Glutamatergic neuron (in vitro differentiated cells): ENCODE measurements at regions not wholly inside any gene's neighbourhood (a gene's known extent, or its start where the extent isn't known, plus 50 kb on each side); places are given as distances from the start of the nearest gene placed in this dataset.

ENCODE experiments used
- DNase-seq: peaks from one replicate; pipeline ENCODE4 v3.0.0; 2022
- H3K27ac Mint-ChIP-seq: one replicate; pipeline ENCODE4 v1.8.0; 2020; ENCODE audit warnings: mild to moderate bottlenecking, mixed read lengths, inconsistent platforms; ENCODE audit not compliant: unreplicated experiment
- H3K27me3 Mint-ChIP-seq: one replicate; pipeline ENCODE4 v1.8.0; 2020; ENCODE audit warnings: mild to moderate bottlenecking, moderate library complexity, mixed read lengths, inconsistent platforms; ENCODE audit not compliant: unreplicated experiment
- H3K36me3 Mint-ChIP-seq: one replicate; pipeline ENCODE4 v1.8.0; 2020; ENCODE audit warnings: mild to moderate bottlenecking, mixed read lengths, inconsistent platforms; ENCODE audit not compliant: unreplicated experiment
- H3K4me1 Mint-ChIP-seq: one replicate; pipeline ENCODE4 v1.8.0; 2020; ENCODE audit warnings: mild to moderate bottlenecking, low read depth, mixed read lengths, inconsistent platforms; ENCODE audit not compliant: unreplicated experiment
- H3K4me3 Mint-ChIP-seq: one replicate; pipeline ENCODE4 v1.8.0; 2020; ENCODE audit warnings: mild to moderate bottlenecking, mixed read lengths, inconsistent platforms; ENCODE audit not compliant: unreplicated experiment
- H3K9me3 Mint-ChIP-seq: one replicate; pipeline ENCODE4 v1.8.0; 2020; ENCODE audit warnings: mild to moderate bottlenecking, moderate library complexity, mixed read lengths, inconsistent platforms; ENCODE audit not compliant: unreplicated experiment
- TF ChIP-seq, protein P1 (sequence below): fragments of 200-600 bp; sonication (generic); IDR thresholded peaks from one replicate; pipeline ENCODE4 v1.5.0; 2021; ENCODE audit not compliant: partially characterized antibody, unreplicated experiment

GRCh38 chr1:166507347-166507746 is 331.9 kb upstream of the POGK start:
- H3K27ac Mint-ChIP-seq: no peak overlapping the region
- no peaks in the 10 kb centered on the region for H3K27me3 Mint-ChIP-seq
- no peaks in the 10 kb centered on the region for H3K9me3 Mint-ChIP-seq
- TF ChIP-seq, protein P1, sequence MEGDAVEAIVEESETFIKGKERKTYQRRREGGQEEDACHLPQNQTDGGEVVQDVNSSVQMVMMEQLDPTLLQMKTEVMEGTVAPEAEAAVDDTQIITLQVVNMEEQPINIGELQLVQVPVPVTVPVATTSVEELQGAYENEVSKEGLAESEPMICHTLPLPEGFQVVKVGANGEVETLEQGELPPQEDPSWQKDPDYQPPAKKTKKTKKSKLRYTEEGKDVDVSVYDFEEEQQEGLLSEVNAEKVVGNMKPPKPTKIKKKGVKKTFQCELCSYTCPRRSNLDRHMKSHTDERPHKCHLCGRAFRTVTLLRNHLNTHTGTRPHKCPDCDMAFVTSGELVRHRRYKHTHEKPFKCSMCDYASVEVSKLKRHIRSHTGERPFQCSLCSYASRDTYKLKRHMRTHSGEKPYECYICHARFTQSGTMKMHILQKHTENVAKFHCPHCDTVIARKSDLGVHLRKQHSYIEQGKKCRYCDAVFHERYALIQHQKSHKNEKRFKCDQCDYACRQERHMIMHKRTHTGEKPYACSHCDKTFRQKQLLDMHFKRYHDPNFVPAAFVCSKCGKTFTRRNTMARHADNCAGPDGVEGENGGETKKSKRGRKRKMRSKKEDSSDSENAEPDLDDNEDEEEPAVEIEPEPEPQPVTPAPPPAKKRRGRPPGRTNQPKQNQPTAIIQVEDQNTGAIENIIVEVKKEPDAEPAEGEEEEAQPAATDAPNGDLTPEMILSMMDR: no peak
- no peak for DNase-seq
- H3K36me3 Mint-ChIP-seq: no peaks in the 10 kb centered on the region
- H3K4me1 Mint-ChIP-seq: no peaks in the 10 kb centered on the region
- H3K4me3 Mint-ChIP-seq: no peak overlapping the region

DNA sequence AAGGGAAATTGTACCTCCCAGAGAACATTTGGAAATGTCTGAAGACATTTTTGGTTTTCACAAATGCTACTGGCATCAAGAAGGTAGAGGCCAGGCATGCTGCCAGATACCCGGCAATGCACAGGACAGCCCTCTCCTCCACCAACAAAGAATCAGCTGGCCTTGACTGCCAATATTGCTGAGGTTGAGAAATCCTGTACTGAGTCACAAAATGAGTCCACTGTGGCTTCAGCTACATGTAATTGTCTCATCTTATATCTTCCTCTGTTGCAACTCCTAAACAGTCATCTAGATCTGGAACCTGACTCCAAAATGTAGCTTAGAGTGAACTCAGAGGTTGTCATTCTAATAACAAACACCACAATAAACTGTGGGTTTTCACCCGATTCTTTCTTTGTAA is 327.5 kb upstream of the POGK start:
- H3K9me3 Mint-ChIP-seq: peaks cover 2% of the 10 kb centered on the region
- peaks cover 4% of the 10 kb centered on the region for H3K36me3 Mint-ChIP-seq
- peaks cover 2% of the 10 kb centered on the region for H3K27me3 Mint-ChIP-seq
- H3K4me3 Mint-ChIP-seq: no peak overlapping the region
- no peaks in the 10 kb centered on the region for H3K4me1 Mint-ChIP-seq
- TF ChIP-seq, protein P1: no peak
- no peak for DNase-seq
- no peak overlapping the region for H3K27ac Mint-ChIP-seq

DNA sequence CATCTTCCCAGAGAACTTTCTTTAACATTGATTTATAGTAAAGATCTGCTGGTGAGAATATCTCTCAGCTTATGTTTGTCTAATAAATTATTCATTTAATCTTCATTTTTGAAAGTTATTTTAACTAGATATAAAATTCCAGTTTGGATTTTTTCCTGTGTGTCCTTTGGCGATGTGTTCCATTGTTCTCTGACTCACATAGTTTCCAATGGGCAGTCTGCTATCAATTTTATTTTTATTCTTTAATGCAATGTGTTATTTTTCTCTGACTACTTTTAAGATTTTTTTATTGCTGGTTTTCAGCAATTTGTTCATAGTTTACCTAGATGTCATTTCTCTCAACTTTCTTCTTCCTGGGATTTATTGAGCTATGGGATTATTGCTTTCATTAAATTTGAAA is 325.2 kb upstream of the POGK start:
- Mint-ChIP-seq H3K4me1 (no peaks in the 10 kb centered on the region), H3K27ac (no peak overlapping the region), H3K9me3 (peaks cover 2% of the 10 kb centered on the region), H3K36me3 (peaks cover 4% of the 10 kb centered on the region), H3K4me3 (no peak overlapping the region), H3K27me3 (peaks cover 2% of the 10 kb centered on the region)
- no peak for DNase-seq
- TF ChIP-seq, protein P1: no peak

DNA sequence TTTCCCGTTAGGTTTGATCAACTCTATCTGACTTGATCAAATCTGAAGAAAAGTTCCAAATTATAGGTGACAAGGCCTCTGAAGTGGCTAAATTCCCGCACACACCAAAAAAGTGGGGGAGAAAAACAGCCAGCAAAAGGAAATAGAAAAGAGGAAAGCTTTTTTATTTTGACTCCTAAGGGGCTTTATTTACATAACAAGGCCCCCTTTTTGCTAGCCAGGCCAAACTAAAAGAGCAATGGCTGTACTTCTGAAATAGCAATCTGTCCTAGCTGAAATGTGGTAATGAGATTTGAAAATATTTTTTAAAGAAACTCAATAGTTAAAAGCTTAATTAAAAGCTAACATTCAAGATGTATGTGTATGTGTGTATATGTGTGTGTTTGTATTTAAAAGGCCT is 311.5 kb upstream of the POGK start:
- H3K36me3 Mint-ChIP-seq: no peaks in the 10 kb centered on the region
- no peak overlapping the region for H3K27ac Mint-ChIP-seq
- no peaks in the 10 kb centered on the region for H3K4me1 Mint-ChIP-seq
- H3K27me3 Mint-ChIP-seq: no peaks in the 10 kb centered on the region
- no peak overlapping the region for H3K4me3 Mint-ChIP-seq
- DNase-seq: no peak
- TF ChIP-seq, protein P1: no peak
- no peaks in the 10 kb centered on the region for H3K9me3 Mint-ChIP-seq

DNA sequence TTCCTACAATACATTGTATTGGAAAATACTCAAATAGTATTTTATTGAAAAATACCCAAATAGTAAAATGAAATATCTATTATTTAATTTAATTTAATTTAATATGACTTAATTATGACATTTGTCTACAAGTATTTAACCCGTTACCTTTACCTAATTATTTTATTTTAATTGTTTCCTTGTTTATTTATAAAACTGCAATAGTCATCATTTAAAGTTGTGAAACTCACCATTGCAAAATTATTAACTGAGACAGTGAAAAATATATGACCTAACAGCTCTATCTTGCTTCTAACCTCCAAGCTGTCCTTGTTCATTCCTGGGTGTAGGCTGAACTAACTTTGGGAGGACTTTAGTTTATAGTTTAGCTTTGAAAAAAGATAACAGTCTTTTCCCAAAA is 300.6 kb upstream of the POGK start:
- Mint-ChIP-seq H3K27me3 (no peaks in the 10 kb centered on the region), H3K4me1 (no peaks in the 10 kb centered on the region), H3K4me3 (no peak overlapping the region), H3K27ac (no peak overlapping the region), H3K9me3 (peaks cover 2% of the 10 kb centered on the region), H3K36me3 (no peaks in the 10 kb centered on the region)
- TF ChIP-seq, protein P1: no peak
- DNase-seq: no peak
